WTC11 (cell line): ENCODE measurements at regions not wholly inside any gene's neighbourhood (a gene's known extent, or its start where the extent isn't known, plus 50 kb on each side); places are given as distances from the start of the nearest gene placed in this dataset.

Experiments used
- ATAC-seq: fragments of 200-7000 bp; cut with Tn5 transposase; 2 replicates; pipeline ENCODE4 v1.10.0; 2021; ENCODE audit warnings: mild to moderate bottlenecking, moderate library complexity
- CTCF ChIA-PET: fragments of 300-600 bp; sonication (Branson Sonifier 250); formaldehyde crosslinking; loops from one replicate; lab custom pipeline; 2021; ENCODE audit warnings: antibody characterized with exemption; lab: Charles Lee
- POLR2A ChIA-PET: fragments of 350-600 bp; sonication (Branson Sonifier 250); formaldehyde crosslinking; loops from one replicate; lab custom pipeline; 2021; ENCODE audit warnings: antibody characterized with exemption; lab: Charles Lee
- DNase-seq: peaks from one replicate; pipeline ENCODE4 v3.0.0; 2021; ENCODE audit warnings: low spot score
- H3K27ac Mint-ChIP-seq: 2 replicates; pipeline ENCODE4 v1.8.0; 2021; ENCODE audit warnings: mixed read lengths
- H3K27me3 Mint-ChIP-seq: 2 replicates; pipeline ENCODE4 v1.8.0; 2021; ENCODE audit warnings: low read depth, mild to moderate bottlenecking, moderate library complexity, mixed read lengths
- H3K36me3 Mint-ChIP-seq: 2 replicates; pipeline ENCODE4 v1.8.0; 2021; ENCODE audit warnings: mixed read lengths
- H3K4me1 Mint-ChIP-seq: 2 replicates; pipeline ENCODE4 v1.8.0; 2022; ENCODE audit warnings: mixed read lengths
- H3K4me3 Mint-ChIP-seq: 2 replicates; pipeline ENCODE4 v1.8.0; 2021; ENCODE audit warnings: mild to moderate bottlenecking, moderate library complexity, mixed read lengths
- H3K9me3 Mint-ChIP-seq: 2 replicates; pipeline ENCODE4 v1.8.0; 2021; ENCODE audit warnings: mixed read lengths
- ATF1 ChIP-seq: sonication (generic); formaldehyde crosslinking; IDR thresholded peaks from 2 replicates; pipeline ENCODE4 v1.8.1; 2023; ENCODE audit warnings: mild to moderate bottlenecking, moderate library complexity, missing genetic modification reagents
- ATF2 ChIP-seq: sonication (generic); formaldehyde crosslinking; IDR thresholded peaks from 2 replicates; pipeline ENCODE4 v1.8.1; 2022; ENCODE audit warnings: low read depth, missing genetic modification reagents, borderline replicate concordance
- ELF4 ChIP-seq: sonication (generic); formaldehyde crosslinking; IDR thresholded peaks from 2 replicates; pipeline ENCODE4 v1.8.1; 2022; ENCODE audit warnings: low read depth, mild to moderate bottlenecking, moderate library complexity, missing genetic modification reagents
- JAZF1 ChIP-seq: fragments of 250-450 bp; sonication (Bioruptor Pico); IDR thresholded peaks from 2 replicates; pipeline ENCODE4 v1.9.0; 2021; ENCODE audit warnings: moderate library complexity, mild to moderate bottlenecking, inconsistent platforms
- MLX ChIP-seq: sonication (generic); formaldehyde crosslinking; IDR thresholded peaks from 2 replicates; pipeline ENCODE4 v1.8.1; 2023; ENCODE audit warnings: mild to moderate bottlenecking, missing genetic modification reagents, moderate library complexity
- MXD4 ChIP-seq: fragments of 250-450 bp; sonication (Bioruptor Pico); IDR thresholded peaks from 2 replicates; pipeline ENCODE4 v1.8.0; 2021; ENCODE audit warnings: mild to moderate bottlenecking, moderate library complexity, borderline replicate concordance
- MYBL2 ChIP-seq: sonication (generic); formaldehyde crosslinking; IDR thresholded peaks from 2 replicates; pipeline ENCODE4 v1.8.1; 2023; ENCODE audit warnings: mild to moderate bottlenecking, moderate library complexity, missing genetic modification reagents
- RELA ChIP-seq: sonication (generic); formaldehyde crosslinking; IDR thresholded peaks from 2 replicates; pipeline ENCODE4 v1.8.1; 2022; ENCODE audit warnings: missing genetic modification reagents, mild to moderate bottlenecking, borderline replicate concordance
- TP53 ChIP-seq: sonication (generic); formaldehyde crosslinking; IDR thresholded peaks from 2 replicates; pipeline ENCODE4 v1.8.1; 2023; ENCODE audit warnings: mild to moderate bottlenecking, missing genetic modification reagents
- ZBTB21 ChIP-seq: sonication (generic); formaldehyde crosslinking; IDR thresholded peaks from 2 replicates; pipeline ENCODE4 v1.8.1; 2023; ENCODE audit warnings: mild to moderate bottlenecking, missing genetic modification reagents, borderline replicate concordance
- ZNF219 ChIP-seq: sonication (generic); formaldehyde crosslinking; IDR thresholded peaks from 2 replicates; pipeline ENCODE4 v1.8.0; 2023; ENCODE audit warnings: missing genetic modification reagents, mild to moderate bottlenecking, borderline replicate concordance
- ZNF425 ChIP-seq: fragments of 250-450 bp; sonication (Bioruptor Pico); conservative IDR thresholded peaks from 2 replicates; pipeline ENCODE4 v1.9.0; 2021; ENCODE audit warnings: mild to moderate bottlenecking
- TF ChIP-seq, protein P1 (sequence below): sonication (generic); formaldehyde crosslinking; IDR thresholded peaks from 2 replicates; pipeline ENCODE4 v1.8.1; 2023; ENCODE audit warnings: mild to moderate bottlenecking, missing genetic modification reagents
- TF ChIP-seq, protein P2 (sequence below): sonication (generic); formaldehyde crosslinking; IDR thresholded peaks from 2 replicates; pipeline ENCODE4 v1.8.0; 2022; ENCODE audit warnings: mild to moderate bottlenecking, missing genetic modification reagents
- TF ChIP-seq, protein P3 (sequence below): sonication (generic); formaldehyde crosslinking; IDR thresholded peaks from 2 replicates; pipeline ENCODE4 v1.8.1; 2022; ENCODE audit warnings: low read depth, mild to moderate bottlenecking, moderate library complexity, missing genetic modification reagents, borderline replicate concordance
- TF ChIP-seq, protein P4 (sequence below): sonication (generic); formaldehyde crosslinking; IDR thresholded peaks from 2 replicates; pipeline ENCODE4 v1.8.0; 2023; ENCODE audit warnings: mild to moderate bottlenecking, missing genetic modification reagents

- ChIA-PET POLR2A (no interaction called here), CTCF (no interaction called here)
- Mint-ChIP-seq H3K4me3 (no peak overlapping the region), H3K27ac (no peak overlapping the region), H3K9me3 (no peaks in the 10 kb centered on the region), H3K4me1 (peaks cover 7% of the 10 kb centered on the region), H3K36me3 (no peaks in the 10 kb centered on the region), H3K27me3 (no peaks in the 10 kb centered on the region)
- no peak for ATAC-seq
- no peak for DNase-seq
- no peak for TF ChIP-seq ZNF425 (CRISPR knock-in tag)
- TF ChIP-seq ZBTB21 = no peak
- TF ChIP-seq ATF2 (CRISPR knock-in tag) = no peak
- TF ChIP-seq JAZF1 (CRISPR knock-in tag) = no peak
- no peak for TF ChIP-seq MLX (CRISPR knock-in tag)
- TF ChIP-seq, protein P1, sequence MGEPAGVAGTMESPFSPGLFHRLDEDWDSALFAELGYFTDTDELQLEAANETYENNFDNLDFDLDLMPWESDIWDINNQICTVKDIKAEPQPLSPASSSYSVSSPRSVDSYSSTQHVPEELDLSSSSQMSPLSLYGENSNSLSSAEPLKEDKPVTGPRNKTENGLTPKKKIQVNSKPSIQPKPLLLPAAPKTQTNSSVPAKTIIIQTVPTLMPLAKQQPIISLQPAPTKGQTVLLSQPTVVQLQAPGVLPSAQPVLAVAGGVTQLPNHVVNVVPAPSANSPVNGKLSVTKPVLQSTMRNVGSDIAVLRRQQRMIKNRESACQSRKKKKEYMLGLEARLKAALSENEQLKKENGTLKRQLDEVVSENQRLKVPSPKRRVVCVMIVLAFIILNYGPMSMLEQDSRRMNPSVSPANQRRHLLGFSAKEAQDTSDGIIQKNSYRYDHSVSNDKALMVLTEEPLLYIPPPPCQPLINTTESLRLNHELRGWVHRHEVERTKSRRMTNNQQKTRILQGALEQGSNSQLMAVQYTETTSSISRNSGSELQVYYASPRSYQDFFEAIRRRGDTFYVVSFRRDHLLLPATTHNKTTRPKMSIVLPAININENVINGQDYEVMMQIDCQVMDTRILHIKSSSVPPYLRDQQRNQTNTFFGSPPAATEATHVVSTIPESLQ (CRISPR knock-in tag) = no peak
- TF ChIP-seq, protein P2, sequence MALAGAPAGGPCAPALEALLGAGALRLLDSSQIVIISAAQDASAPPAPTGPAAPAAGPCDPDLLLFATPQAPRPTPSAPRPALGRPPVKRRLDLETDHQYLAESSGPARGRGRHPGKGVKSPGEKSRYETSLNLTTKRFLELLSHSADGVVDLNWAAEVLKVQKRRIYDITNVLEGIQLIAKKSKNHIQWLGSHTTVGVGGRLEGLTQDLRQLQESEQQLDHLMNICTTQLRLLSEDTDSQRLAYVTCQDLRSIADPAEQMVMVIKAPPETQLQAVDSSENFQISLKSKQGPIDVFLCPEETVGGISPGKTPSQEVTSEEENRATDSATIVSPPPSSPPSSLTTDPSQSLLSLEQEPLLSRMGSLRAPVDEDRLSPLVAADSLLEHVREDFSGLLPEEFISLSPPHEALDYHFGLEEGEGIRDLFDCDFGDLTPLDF (CRISPR knock-in tag) = no peak
- TF ChIP-seq MYBL2 (CRISPR knock-in tag) = no peak
- no peak for TF ChIP-seq ELF4 (CRISPR knock-in tag)
- TF ChIP-seq TP53 (CRISPR knock-in tag) = no peak
- TF ChIP-seq, protein P3, sequence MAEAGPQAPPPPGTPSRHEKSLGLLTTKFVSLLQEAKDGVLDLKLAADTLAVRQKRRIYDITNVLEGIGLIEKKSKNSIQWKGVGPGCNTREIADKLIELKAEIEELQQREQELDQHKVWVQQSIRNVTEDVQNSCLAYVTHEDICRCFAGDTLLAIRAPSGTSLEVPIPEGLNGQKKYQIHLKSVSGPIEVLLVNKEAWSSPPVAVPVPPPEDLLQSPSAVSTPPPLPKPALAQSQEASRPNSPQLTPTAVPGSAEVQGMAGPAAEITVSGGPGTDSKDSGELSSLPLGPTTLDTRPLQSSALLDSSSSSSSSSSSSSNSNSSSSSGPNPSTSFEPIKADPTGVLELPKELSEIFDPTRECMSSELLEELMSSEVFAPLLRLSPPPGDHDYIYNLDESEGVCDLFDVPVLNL (CRISPR knock-in tag) = no peak
- TF ChIP-seq, protein P4, sequence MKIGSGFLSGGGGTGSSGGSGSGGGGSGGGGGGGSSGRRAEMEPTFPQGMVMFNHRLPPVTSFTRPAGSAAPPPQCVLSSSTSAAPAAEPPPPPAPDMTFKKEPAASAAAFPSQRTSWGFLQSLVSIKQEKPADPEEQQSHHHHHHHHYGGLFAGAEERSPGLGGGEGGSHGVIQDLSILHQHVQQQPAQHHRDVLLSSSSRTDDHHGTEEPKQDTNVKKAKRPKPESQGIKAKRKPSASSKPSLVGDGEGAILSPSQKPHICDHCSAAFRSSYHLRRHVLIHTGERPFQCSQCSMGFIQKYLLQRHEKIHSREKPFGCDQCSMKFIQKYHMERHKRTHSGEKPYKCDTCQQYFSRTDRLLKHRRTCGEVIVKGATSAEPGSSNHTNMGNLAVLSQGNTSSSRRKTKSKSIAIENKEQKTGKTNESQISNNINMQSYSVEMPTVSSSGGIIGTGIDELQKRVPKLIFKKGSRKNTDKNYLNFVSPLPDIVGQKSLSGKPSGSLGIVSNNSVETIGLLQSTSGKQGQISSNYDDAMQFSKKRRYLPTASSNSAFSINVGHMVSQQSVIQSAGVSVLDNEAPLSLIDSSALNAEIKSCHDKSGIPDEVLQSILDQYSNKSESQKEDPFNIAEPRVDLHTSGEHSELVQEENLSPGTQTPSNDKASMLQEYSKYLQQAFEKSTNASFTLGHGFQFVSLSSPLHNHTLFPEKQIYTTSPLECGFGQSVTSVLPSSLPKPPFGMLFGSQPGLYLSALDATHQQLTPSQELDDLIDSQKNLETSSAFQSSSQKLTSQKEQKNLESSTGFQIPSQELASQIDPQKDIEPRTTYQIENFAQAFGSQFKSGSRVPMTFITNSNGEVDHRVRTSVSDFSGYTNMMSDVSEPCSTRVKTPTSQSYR (CRISPR knock-in tag) = no peak
- TF ChIP-seq ZNF219 (CRISPR knock-in tag) = no peak
- TF ChIP-seq MXD4 (CRISPR knock-in tag) = no peak
- no peak for TF ChIP-seq ATF1 (CRISPR knock-in tag)
- no peak for TF ChIP-seq RELA (CRISPR knock-in tag)
- TF ChIP-seq, all 79 proteins: peak for 0
These were observed 143.2 kb downstream of the PTCHD4 start for GRCh38 chr6:47967843-47968242.
